AG04449 (cell line): ENCODE measurements at regions not wholly inside any gene's neighbourhood (a gene's known extent, or its start where the extent isn't known, plus 50 kb on each side); places are given as distances from the start of the nearest gene placed in this dataset.

ENCODE experiments used
- CTCF ChIA-PET: fragments of 350-600 bp; formaldehyde crosslinking; extraction: SDS; loops from one replicate; lab custom pipeline; 2021; ENCODE audit warnings: antibody characterized with exemption; lab: Yijun Ruan, JAX
- POLR2A ChIA-PET: fragments of 400-600, 350-600 bp; formaldehyde crosslinking; extraction: SDS; loops from one replicate; lab custom pipeline; 2020; ENCODE audit warnings: antibody characterized with exemption, inconsistent platforms; lab: Yijun Ruan, JAX
- DNase-seq: peaks from one replicate; pipeline ENCODE4 v3.0.0-alpha.2; 2010; ENCODE audit warnings: low read depth, low spot score
- H3K4me3 ChIP-seq: 2 replicates; pipeline ENCODE4 v1.5.1; 2011; ENCODE audit warnings: low read depth, mild to moderate bottlenecking, control low read depth, low read length
- TF ChIP-seq, protein P1 (sequence below): IDR thresholded peaks from one replicate; pipeline ENCODE4 v1.5.1; 2011; ENCODE audit warnings: mild to moderate bottlenecking, moderate library complexity, low read length, control low read depth, inconsistent platforms; ENCODE audit not compliant: insufficient read depth; ENCODE audit errors: missing control alignments

DNA sequence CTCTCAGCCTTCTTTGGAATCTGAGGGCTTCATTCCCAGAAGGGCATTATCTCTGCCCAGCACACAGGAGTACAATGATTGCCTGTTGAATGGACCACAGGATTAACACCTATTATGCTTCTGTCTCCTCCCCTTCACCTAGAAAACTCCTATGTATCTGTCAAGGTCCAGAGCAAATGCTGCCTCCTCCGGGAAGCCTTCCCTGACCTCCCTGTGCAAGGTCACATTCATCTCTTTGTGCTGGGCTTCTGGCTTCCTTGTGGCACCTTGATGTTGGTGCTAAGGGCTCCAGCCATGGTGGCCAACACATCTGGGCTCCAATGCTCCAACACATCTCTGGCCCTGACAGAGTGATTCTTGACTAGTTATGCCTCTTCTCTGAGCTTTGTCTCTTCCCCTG lies 49.9 kb upstream of the ATP2B2 start:
- CTCF ChIA-PET: no interaction called here
- POLR2A ChIA-PET: no interaction called here
- DNase-seq: no peak
- no peak overlapping the region for H3K4me3 ChIP-seq
- TF ChIP-seq, protein P1, sequence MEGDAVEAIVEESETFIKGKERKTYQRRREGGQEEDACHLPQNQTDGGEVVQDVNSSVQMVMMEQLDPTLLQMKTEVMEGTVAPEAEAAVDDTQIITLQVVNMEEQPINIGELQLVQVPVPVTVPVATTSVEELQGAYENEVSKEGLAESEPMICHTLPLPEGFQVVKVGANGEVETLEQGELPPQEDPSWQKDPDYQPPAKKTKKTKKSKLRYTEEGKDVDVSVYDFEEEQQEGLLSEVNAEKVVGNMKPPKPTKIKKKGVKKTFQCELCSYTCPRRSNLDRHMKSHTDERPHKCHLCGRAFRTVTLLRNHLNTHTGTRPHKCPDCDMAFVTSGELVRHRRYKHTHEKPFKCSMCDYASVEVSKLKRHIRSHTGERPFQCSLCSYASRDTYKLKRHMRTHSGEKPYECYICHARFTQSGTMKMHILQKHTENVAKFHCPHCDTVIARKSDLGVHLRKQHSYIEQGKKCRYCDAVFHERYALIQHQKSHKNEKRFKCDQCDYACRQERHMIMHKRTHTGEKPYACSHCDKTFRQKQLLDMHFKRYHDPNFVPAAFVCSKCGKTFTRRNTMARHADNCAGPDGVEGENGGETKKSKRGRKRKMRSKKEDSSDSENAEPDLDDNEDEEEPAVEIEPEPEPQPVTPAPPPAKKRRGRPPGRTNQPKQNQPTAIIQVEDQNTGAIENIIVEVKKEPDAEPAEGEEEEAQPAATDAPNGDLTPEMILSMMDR: no peak

DNA sequence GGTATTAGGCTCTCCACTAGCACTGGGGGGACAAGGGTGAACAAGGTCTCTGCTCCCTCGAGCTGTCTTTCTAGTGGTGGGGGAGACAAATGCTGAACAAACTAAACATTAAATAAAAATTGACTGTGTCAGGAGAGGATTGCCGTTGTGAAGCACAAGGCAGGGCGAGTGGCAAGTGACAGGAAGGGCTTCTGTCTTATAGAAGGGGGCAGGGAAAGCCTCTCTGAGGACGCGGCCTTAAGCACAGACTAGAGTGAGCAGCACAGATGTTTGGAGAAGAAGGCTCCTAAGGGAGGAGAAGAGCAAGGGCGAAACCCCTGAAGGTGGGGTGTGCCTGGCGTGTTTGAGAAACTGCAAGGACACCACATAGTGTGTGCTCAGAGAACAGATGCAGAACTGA lies 50.9 kb upstream of the ATP2B2 start:
- no peak overlapping the region for H3K4me3 ChIP-seq
- CTCF ChIA-PET: no interaction called here
- no peak for DNase-seq
- POLR2A ChIA-PET: no interaction called here
- TF ChIP-seq, protein P1: no peak

DNA sequence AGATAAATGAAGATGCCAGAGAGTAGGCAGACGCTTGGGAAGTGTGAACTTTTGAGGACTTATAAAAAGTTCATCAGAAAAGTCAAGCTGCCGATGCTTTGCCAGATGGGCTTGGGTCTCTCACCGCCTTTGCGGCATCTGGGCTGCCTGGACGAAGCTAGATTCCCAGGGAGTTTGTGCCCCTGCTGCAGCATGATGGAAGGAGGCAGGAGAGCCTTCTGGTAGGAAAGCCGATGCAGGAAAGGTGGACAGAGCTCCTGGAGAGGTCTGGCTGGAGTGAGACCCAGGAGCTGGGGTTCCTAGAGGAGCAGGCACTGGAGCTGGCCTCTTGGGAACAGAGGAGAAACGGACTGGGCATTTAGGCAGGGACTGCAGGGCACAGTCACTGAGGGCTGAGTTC lies 51.9 kb upstream of the ATP2B2 start:
- POLR2A ChIA-PET: no interaction called here
- TF ChIP-seq, protein P1: no peak

DNA sequence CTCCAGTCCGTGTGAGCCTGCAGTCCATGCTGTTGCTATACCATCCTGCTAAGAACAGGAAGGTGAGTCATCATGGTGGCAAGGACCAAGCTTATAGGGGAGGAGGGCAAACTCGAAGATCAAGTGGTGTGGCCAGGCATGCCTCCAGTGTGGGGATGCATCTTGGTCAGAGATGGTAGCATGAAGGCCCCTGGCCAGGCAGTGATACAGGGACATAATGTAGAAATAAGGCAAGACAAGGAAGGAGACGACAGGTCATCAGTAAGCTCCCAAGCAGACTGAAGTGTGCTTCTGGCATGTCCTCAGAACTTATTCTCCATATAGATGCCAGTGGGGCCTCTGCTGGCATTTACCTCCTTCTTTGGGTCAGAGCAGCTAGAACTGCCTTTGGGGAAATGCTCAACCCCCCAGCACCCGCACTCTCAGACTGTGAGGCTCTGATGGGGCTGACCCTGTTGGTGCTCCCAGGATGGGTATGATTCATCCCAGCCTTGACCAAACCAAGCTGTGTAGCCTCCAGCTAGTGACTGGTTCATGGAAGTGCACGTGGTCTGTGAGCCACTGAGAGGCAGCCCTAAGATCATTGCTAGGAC lies 52.5 kb upstream of the ATP2B2 start:
- DNase-seq: no peak
- ChIA-PET POLR2A (no interaction called here), CTCF (no interaction called here)
- H3K4me3 ChIP-seq: no peak overlapping the region
- TF ChIP-seq, protein P1: no peak

More for the DNA sequence above, 51.9 kb upstream of the ATP2B2 start:
- no peak for DNase-seq
- CTCF ChIA-PET: no interaction called here
- no peak overlapping the region for H3K4me3 ChIP-seq

DNA sequence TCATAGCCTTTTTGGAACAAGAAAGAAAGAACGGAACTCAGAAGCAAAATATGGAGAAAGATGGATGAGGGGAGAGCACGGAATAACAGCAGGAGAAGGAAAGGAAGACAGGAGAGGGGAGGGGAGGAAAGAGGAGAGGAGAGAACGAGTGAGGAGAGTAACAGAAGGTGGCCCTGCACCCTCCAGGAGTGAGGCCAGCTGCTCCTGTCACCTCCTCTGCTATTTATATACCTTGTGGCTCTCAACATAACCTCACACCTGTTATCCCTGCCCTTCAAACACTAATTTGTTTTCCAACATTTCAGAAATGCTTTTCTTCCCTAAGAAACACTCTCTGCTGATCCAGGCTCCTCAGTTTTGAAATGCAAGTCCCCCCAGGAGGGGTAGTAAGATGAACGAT lies 53.4 kb upstream of the ATP2B2 start:
- no peak for DNase-seq
- TF ChIP-seq, protein P1: no peak
- ChIA-PET POLR2A (no interaction called here), CTCF (no interaction called here)
- no peak overlapping the region for H3K4me3 ChIP-seq

DNA sequence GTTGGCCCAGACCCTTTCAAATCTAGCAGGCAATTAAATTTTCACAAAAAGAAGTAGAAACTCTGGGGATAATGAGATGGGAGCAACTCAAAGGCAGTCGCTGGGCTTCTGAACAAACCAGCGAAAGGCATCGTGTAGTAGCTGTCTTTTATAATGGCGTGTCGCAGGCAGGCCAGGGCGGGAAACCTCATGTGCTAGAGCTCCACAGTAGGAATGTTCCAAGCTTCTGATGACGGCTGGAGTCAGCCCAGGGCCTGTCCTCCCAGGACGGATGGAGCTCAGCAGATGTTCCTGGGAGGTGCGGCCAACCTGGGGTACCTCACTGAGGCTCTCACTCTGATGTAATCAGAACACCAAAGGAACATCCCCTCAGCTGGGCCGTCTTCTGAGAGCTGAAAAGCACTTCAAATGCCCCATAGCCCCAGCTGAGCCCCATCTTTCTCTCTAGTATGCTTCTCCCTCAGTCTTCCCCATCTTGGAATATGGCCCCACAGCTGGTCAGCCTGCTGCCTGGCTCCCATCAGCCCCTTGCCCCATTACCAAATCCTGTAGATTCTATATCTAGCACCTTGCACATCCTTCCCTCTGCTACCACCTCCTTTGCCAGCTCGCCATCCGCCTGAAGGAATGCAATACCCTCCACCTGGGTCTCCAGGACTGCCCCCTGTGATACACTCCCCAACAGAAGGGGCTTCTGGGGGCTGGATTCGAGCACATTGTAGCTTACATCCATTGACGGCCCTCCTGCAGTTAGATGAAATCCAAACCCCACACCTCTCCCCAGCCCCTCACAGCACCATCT lies 54.9 kb upstream of the ATP2B2 start:
- TF ChIP-seq, protein P1: no peak
- no peak for DNase-seq
- H3K4me3 ChIP-seq: no peak overlapping the region
- ChIA-PET CTCF (no interaction called here), POLR2A (no interaction called here)
